Natural killer cell (primary cell): ENCODE measurements at regions not wholly inside any gene's neighbourhood (a gene's known extent, or its start where the extent isn't known, plus 50 kb on each side); places are given as distances from the start of the nearest gene placed in this dataset.

ENCODE experiments used
- ATAC-seq, 3 donors: fragments of 150-1000 bp in 2 of 3; fragments of 200-7000 bp in 1 of 3; cut with Tn5 transposase; 1 replicate in 1 of 3; 2 replicates in 2 of 3; pipeline ENCODE4 v1.10.0; 2021; ENCODE audit warnings: mild to moderate bottlenecking in 2 of 3, moderate library complexity in 2 of 3
- DNase-seq, 2 donors: peaks; one replicate each; pipeline versions ENCODE4 v3.0.0 to v3.0.0-alpha.2; 2013 to 2021; ENCODE audit warnings: mixed read lengths in 1 of 2
- H3K27ac ChIP-seq: one replicate; pipeline ENCODE4 v1.5.1; 2013; ENCODE audit warnings: mild to moderate bottlenecking, low read length
- H3K27me3 ChIP-seq: one replicate; pipeline ENCODE4 v1.6.1; 2013; ENCODE audit warnings: low read length; ENCODE audit not compliant: control insufficient read depth, insufficient read depth
- H3K36me3 ChIP-seq: one replicate; pipeline ENCODE4 v1.6.1; 2013; ENCODE audit warnings: low read length; ENCODE audit not compliant: control insufficient read depth, insufficient read depth
- H3K4me1 ChIP-seq: one replicate; pipeline ENCODE4 v1.6.1; 2013; ENCODE audit warnings: low read length; ENCODE audit not compliant: control insufficient read depth, insufficient read depth
- H3K4me3 ChIP-seq: one replicate; pipeline ENCODE4 v1.5.1; 2013; ENCODE audit warnings: low read length
- H3K9me3 ChIP-seq: one replicate; pipeline ENCODE4 v1.6.1; 2013; ENCODE audit warnings: low read length; ENCODE audit not compliant: control insufficient read depth, insufficient read depth
- H3K27ac Mint-ChIP-seq, 2 donors: one replicate each; pipeline ENCODE4 v1.8.0; 2022; ENCODE audit warnings: mild to moderate bottlenecking in 2 of 2, mixed read lengths in 2 of 2, moderate library complexity in 1 of 2
- H3K27me3 Mint-ChIP-seq, 2 donors: one replicate each; pipeline ENCODE4 v1.8.0; 2022; ENCODE audit warnings: low read depth in 2 of 2, mixed read lengths in 2 of 2
- H3K36me3 Mint-ChIP-seq: one replicate; pipeline ENCODE4 v1.8.0; 2022; ENCODE audit warnings: mixed read lengths
- H3K4me1 Mint-ChIP-seq, 2 donors: one replicate each; pipeline ENCODE4 v1.8.0; 2022; ENCODE audit warnings: mixed read lengths in 2 of 2
- H3K4me3 Mint-ChIP-seq: one replicate; pipeline ENCODE4 v1.8.0; 2022; ENCODE audit warnings: mild to moderate bottlenecking, moderate library complexity, mixed read lengths
- H3K9me3 Mint-ChIP-seq, 2 donors: one replicate each; pipeline ENCODE4 v1.8.0; 2022; ENCODE audit warnings: mixed read lengths in 2 of 2
- CTCF ChIP-seq: fragments of 200-600 bp; IDR thresholded peaks from one replicate; pipeline ENCODE4 v1.8.0; 2022; ENCODE audit warnings: antibody characterized with exemption
- WGBS: methylation state at CpG from one replicate; pipeline ENCODE4 v1.1.7; 2013; ENCODE audit warnings: missing lambda C conversion rate; ENCODE audit not compliant: insufficient coverage; 5-methylcytosine and 5-hydroxymethylcytosine counted together
- intact Hi-C: fragments of 100-400 bp; cut with micrococcal nuclease; formaldehyde crosslinking; loops from one replicate; pipeline ENCODE4 v1.14.2; 2022

- Histone ChIP-seq H3K9me3 (no peaks in the 10 kb centered on the region), H3K36me3 (no peaks in the 10 kb centered on the region), H3K27ac (no peak overlapping the region), H3K4me3 (no peak overlapping the region), H3K4me1 (no peaks in the 10 kb centered on the region), H3K27me3 (no peaks in the 10 kb centered on the region)
- intact Hi-C loops: no loop called here
- no peak for TF ChIP-seq CTCF
- ATAC-seq (no peak), DNase-seq (no peak)
- 4% methylated on average over 2 of the region's 2 CpGs for WGBS
- no peak overlapping the region for H3K27ac Mint-ChIP-seq
- H3K4me3 Mint-ChIP-seq: no peak overlapping the region
- H3K4me1 Mint-ChIP-seq: no peaks in the 10 kb centered on the region
- H3K9me3 Mint-ChIP-seq: peaks cover 0 to 7% of the 10 kb centered on the region in 2 donors
- H3K36me3 Mint-ChIP-seq: no peaks in the 10 kb centered on the region
- H3K27me3 Mint-ChIP-seq: peaks cover 0 to 5% of the 10 kb centered on the region in 2 donors
These were observed 270.3 kb upstream of the KIRREL3 start for GRCh38 chr11:127270851-127271250.

GRCh38 chr11:127269911-127270310 is 269.3 kb upstream of the KIRREL3 start:
- H3K4me3 ChIP-seq: no peak overlapping the region
- ATAC-seq: no peak
- no peak for TF ChIP-seq CTCF
- no peaks in the 10 kb centered on the region for H3K36me3 Mint-ChIP-seq
- no peaks in the 10 kb centered on the region for H3K27me3 ChIP-seq
- H3K4me3 Mint-ChIP-seq: no peak overlapping the region
- no peaks in the 10 kb centered on the region for H3K36me3 ChIP-seq
- no peak overlapping the region for H3K27ac Mint-ChIP-seq
- H3K9me3 ChIP-seq: no peaks in the 10 kb centered on the region
- H3K27me3 Mint-ChIP-seq: peaks cover 0 to 3% of the 10 kb centered on the region in 2 donors
- intact Hi-C loops: no loop called here
- DNase-seq: no peak
- no peaks in the 10 kb centered on the region for H3K4me1 Mint-ChIP-seq
- 100% methylated on average over 1 of the region's 1 CpG for WGBS
- no peak overlapping the region for H3K27ac ChIP-seq
- H3K9me3 Mint-ChIP-seq: peaks cover 0 to 7% of the 10 kb centered on the region in 2 donors
- H3K4me1 ChIP-seq: no peaks in the 10 kb centered on the region

- H3K4me3 Mint-ChIP-seq: no peak overlapping the region
- ATAC-seq (no peak), DNase-seq (no peak)
- H3K9me3 Mint-ChIP-seq: peaks cover 0 to 4% of the 10 kb centered on the region in 2 donors
- H3K27me3 Mint-ChIP-seq: no peaks in the 10 kb centered on the region
- intact Hi-C loops: no loop called here
- Histone ChIP-seq H3K4me1 (no peaks in the 10 kb centered on the region), H3K4me3 (no peak overlapping the region), H3K27me3 (no peaks in the 10 kb centered on the region), H3K9me3 (no peaks in the 10 kb centered on the region), H3K36me3 (no peaks in the 10 kb centered on the region), H3K27ac (no peak overlapping the region)
- no peak for TF ChIP-seq CTCF
- no peaks in the 10 kb centered on the region for H3K4me1 Mint-ChIP-seq
- no peak overlapping the region for H3K27ac Mint-ChIP-seq
- no peaks in the 10 kb centered on the region for H3K36me3 Mint-ChIP-seq
These were observed 268.4 kb upstream of the KIRREL3 start for GRCh38 chr11:127268932-127269331.

DNA sequence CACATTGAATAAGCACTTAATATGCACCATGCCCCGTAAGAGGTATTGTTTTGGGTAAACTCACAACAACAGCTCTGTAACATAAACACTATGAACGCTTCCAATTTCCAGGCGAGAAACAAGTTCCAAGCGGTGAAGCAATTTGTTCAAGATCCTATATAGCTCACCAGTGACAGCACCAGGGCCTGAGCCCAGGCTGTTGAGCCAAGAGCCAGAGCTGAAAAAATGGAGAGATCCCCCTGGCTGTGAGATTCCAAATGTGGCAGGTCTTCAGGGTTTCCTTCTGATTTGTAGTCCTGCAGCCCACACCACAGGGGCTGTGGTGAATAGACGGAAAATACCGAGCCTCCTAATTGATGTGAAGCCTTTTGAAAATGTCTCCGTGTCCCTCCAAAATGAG is 268.0 kb upstream of the KIRREL3 start:
- no peak for ATAC-seq
- no peak for TF ChIP-seq CTCF

More for the DNA sequence above, 268.0 kb upstream of the KIRREL3 start:
- H3K9me3 ChIP-seq: no peaks in the 10 kb centered on the region
- no peaks in the 10 kb centered on the region for H3K4me1 Mint-ChIP-seq
- no peak overlapping the region for H3K4me3 Mint-ChIP-seq
- H3K27me3 ChIP-seq: no peaks in the 10 kb centered on the region
- no peaks in the 10 kb centered on the region for H3K36me3 ChIP-seq
- peaks cover 0 to 3% of the 10 kb centered on the region in 2 donors for H3K27me3 Mint-ChIP-seq
- WGBS: 89% methylated on average over 7 of the region's 7 CpGs
- no peak overlapping the region for H3K27ac Mint-ChIP-seq
- no peak for DNase-seq
- no peak overlapping the region for H3K4me3 ChIP-seq
- peaks cover 0 to 6% of the 10 kb centered on the region in 2 donors for H3K9me3 Mint-ChIP-seq
- no peaks in the 10 kb centered on the region for H3K4me1 ChIP-seq
- H3K27ac ChIP-seq: no peak overlapping the region
- no peaks in the 10 kb centered on the region for H3K36me3 Mint-ChIP-seq
- intact Hi-C loops: no loop called here
